RWPE2 (cell line): ENCODE measurements at regions not wholly inside any gene's neighbourhood (a gene's known extent, or its start where the extent isn't known, plus 50 kb on each side); places are given as distances from the start of the nearest gene placed in this dataset.
"Not testable (repeated sequence)": the region's sequence is repeated elsewhere in the genome, so short reads cannot be mapped to it uniquely, and the experiment has no call there.

Experiments used
- ATAC-seq: fragments of 200-7000 bp; cut with Tn5 transposase; 3 replicates; pipeline ENCODE4 v1.9.1; 2021; ENCODE audit warnings: low read depth
- DNase-seq: peaks from one replicate; pipeline ENCODE4 v3.0.0-alpha.2; 2020; ENCODE audit warnings: low spot score
- H3K27ac ChIP-seq: fragments of 450-650 bp; 2 replicates; pipeline ENCODE4 v1.5.1; 2017; ENCODE audit warnings: mild to moderate bottlenecking; ENCODE audit not compliant: poor library complexity, severe bottlenecking
- H3K27me3 ChIP-seq: fragments of 250-450 bp; sonication (Bioruptor Pico); 2 replicates; pipeline ENCODE4 v1.5.1; 2021; ENCODE audit warnings: mild to moderate bottlenecking, moderate library complexity; ENCODE audit not compliant: insufficient read depth, poor library complexity, severe bottlenecking
- H3K36me3 ChIP-seq: fragments of 250-450 bp; sonication (Bioruptor Pico); 2 replicates; pipeline ENCODE4 v1.5.1; 2020; ENCODE audit warnings: low read depth, mild to moderate bottlenecking, moderate library complexity
- H3K4me1 ChIP-seq: fragments of 250-450 bp; sonication (Bioruptor Pico); 2 replicates; pipeline ENCODE4 v1.5.1; 2021; ENCODE audit warnings: mild to moderate bottlenecking, moderate library complexity; ENCODE audit not compliant: insufficient read depth, poor library complexity, severe bottlenecking
- H3K4me3 ChIP-seq: fragments of 250-450 bp; sonication (Bioruptor Pico); 2 replicates; pipeline ENCODE4 v1.5.1; 2021; ENCODE audit warnings: mild to moderate bottlenecking, moderate library complexity; ENCODE audit not compliant: severe bottlenecking
- H3K9me3 ChIP-seq: fragments of 250-450 bp; sonication (Bioruptor Pico); 2 replicates; pipeline ENCODE4 v1.5.1; 2021; ENCODE audit warnings: mild to moderate bottlenecking, moderate library complexity; ENCODE audit not compliant: severe bottlenecking
- TF ChIP-seq, protein P1 (sequence below): fragments of 450-650 bp; IDR thresholded peaks from one replicate; pipeline ENCODE4 v1.5.1; 2017; ENCODE audit warnings: mild to moderate bottlenecking, moderate library complexity; ENCODE audit not compliant: poor library complexity, severe bottlenecking

DNA sequence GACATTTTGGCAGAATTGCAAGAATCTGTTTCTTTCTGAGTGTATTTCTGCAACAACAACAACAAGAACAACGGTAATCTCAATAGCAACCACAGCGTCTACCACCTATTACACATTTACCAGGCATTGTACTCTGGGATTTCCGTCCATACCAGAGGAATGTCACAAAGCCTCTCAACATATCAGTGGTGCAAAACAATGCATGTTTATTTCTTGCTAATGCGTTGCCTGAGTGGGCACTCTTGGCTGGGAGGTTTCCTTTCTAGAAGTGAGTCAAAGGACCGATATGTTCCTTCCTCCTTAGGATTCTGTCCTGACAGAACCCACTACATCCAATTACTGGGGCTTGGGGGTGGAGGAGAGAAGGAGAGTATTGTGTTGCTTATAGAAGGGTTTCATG lies 585.6 kb downstream of the TSN start:
- H3K4me1 ChIP-seq: no peaks in the 10 kb centered on the region
- ATAC-seq: peak; percentile 33; the same call in 1 of the 3 replicates
- TF ChIP-seq, protein P1, sequence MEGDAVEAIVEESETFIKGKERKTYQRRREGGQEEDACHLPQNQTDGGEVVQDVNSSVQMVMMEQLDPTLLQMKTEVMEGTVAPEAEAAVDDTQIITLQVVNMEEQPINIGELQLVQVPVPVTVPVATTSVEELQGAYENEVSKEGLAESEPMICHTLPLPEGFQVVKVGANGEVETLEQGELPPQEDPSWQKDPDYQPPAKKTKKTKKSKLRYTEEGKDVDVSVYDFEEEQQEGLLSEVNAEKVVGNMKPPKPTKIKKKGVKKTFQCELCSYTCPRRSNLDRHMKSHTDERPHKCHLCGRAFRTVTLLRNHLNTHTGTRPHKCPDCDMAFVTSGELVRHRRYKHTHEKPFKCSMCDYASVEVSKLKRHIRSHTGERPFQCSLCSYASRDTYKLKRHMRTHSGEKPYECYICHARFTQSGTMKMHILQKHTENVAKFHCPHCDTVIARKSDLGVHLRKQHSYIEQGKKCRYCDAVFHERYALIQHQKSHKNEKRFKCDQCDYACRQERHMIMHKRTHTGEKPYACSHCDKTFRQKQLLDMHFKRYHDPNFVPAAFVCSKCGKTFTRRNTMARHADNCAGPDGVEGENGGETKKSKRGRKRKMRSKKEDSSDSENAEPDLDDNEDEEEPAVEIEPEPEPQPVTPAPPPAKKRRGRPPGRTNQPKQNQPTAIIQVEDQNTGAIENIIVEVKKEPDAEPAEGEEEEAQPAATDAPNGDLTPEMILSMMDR: no peak
- no peak overlapping the region for H3K4me3 ChIP-seq
- no peak for DNase-seq
- no peaks in the 10 kb centered on the region for H3K27me3 ChIP-seq
- H3K27ac ChIP-seq: no peak overlapping the region
- no peaks in the 10 kb centered on the region for H3K36me3 ChIP-seq
- H3K9me3 ChIP-seq: no peaks in the 10 kb centered on the region

- Histone ChIP-seq H3K4me3 (peak overlapping the region; percentile 13), H3K27ac (peak overlapping the region; percentile 56)
- not testable (repeated sequence) for H3K9me3 ChIP-seq, H3K27me3 ChIP-seq, H3K36me3 ChIP-seq, H3K4me1 ChIP-seq
- ATAC-seq: peak; percentile 100
- DNase-seq: peak; percentile 74
These were observed 596.7 kb downstream of the TSN start for GRCh38 chr2:122352151-122352550.

DNA sequence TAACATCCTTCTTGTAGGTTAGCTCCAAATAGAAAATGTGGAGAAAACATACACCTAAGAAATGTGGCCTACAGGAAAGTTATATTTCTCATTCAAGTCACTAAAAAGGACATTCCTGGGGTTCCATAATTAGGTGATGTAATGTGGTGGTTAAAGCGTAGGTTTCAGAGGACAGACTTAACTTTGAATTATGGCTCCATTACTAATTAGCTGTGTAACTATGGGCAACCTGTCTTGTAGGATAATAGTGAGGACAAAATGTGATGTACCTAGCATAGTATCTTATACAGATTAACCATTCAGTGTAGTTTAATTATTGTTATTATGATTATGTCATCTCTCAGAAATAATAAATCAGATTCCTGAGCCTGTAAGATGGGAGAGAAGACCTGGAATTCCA lies 602.5 kb downstream of the TSN start:
- no peak overlapping the region for H3K27ac ChIP-seq
- TF ChIP-seq, protein P1: no peak
- H3K4me3 ChIP-seq: no peak overlapping the region
- no peaks in the 10 kb centered on the region for H3K9me3 ChIP-seq
- no peaks in the 10 kb centered on the region for H3K4me1 ChIP-seq
- H3K27me3 ChIP-seq: no peaks in the 10 kb centered on the region
- ATAC-seq (no peak), DNase-seq (no peak)
- H3K36me3 ChIP-seq: no peaks in the 10 kb centered on the region

- no peak for DNase-seq
- Histone ChIP-seq H3K36me3 (no peaks in the 10 kb centered on the region), H3K27me3 (no peaks in the 10 kb centered on the region), H3K4me1 (no peaks in the 10 kb centered on the region), H3K27ac (no peak overlapping the region), H3K4me3 (no peak overlapping the region), H3K9me3 (no peaks in the 10 kb centered on the region)
- TF ChIP-seq, protein P1: no peak
- ATAC-seq: no peak
These were observed 603.3 kb downstream of the TSN start for GRCh38 chr2:122358729-122359128.

DNA sequence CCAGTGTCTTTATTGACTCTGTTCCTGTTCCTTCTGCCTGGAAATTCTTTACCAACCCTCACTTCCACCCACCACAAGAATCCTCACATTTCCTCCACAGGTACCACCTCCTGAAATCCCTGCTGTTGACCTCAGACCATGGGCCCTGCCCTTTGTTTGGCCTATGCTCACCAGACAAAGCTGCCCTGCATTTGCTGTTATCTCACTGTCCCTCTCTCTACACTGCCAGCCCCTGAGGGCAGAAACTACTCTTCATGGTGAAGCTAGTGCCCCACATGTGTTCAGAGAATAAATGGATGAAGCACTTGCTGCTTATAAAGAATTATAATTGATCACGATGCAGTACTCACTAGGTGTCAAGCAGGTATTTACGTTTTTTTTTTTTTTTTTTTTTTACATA lies 608.4 kb downstream of the TSN start:
- no peak overlapping the region for H3K27ac ChIP-seq
- TF ChIP-seq, protein P1: no peak
- H3K4me1 ChIP-seq: no peaks in the 10 kb centered on the region
- no peak for ATAC-seq
- no peak overlapping the region for H3K4me3 ChIP-seq
- no peaks in the 10 kb centered on the region for H3K9me3 ChIP-seq
- no peaks in the 10 kb centered on the region for H3K36me3 ChIP-seq
- H3K27me3 ChIP-seq: no peaks in the 10 kb centered on the region
- no peak for DNase-seq

DNA sequence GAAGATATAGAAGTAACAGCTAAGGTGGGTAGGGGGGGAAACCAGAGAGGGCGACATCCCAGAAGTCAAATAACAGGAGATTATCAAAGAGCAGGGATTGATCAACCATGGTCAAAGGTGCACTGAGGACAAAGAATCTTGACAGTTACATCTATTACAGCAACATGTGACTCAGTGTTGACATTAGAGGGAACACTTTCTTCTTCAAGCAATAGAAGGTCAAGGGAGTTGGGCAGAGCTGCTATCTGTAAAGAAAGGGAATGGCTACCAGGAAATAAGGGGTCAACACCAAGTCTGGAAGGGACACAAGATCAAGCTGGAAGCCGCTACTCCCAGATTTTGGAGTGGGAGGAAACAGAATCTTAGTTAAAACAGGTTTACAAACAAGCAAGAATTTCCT lies 611.0 kb downstream of the TSN start:
- no peaks in the 10 kb centered on the region for H3K36me3 ChIP-seq
- H3K9me3 ChIP-seq: no peaks in the 10 kb centered on the region
- H3K4me1 ChIP-seq: no peaks in the 10 kb centered on the region
- no peaks in the 10 kb centered on the region for H3K27me3 ChIP-seq
- H3K4me3 ChIP-seq: no peak overlapping the region
- ATAC-seq (no peak), DNase-seq (no peak)
- no peak overlapping the region for H3K27ac ChIP-seq
- TF ChIP-seq, protein P1: no peak
